DND-41 (cell line): ENCODE measurements at regions not wholly inside any gene's neighbourhood (a gene's known extent, or its start where the extent isn't known, plus 50 kb on each side); places are given as distances from the start of the nearest gene placed in this dataset.

Source experiments
- EZH2 ChIP-seq: IDR thresholded peaks from 3 replicates; pipeline ENCODE4 v1.6.1; 2012; ENCODE audit warnings: borderline replicate concordance, low read depth, mild to moderate bottlenecking, moderate library complexity, low read length, inconsistent platforms; ENCODE audit not compliant: severe bottlenecking
- TF ChIP-seq, protein P1 (sequence below): IDR thresholded peaks from 2 replicates; pipeline ENCODE4 v1.5.1; 2012; ENCODE audit warnings: borderline replicate concordance, low read length, moderate library complexity, mild to moderate bottlenecking; ENCODE audit not compliant: poor library complexity, severe bottlenecking; ENCODE audit errors: extremely low read depth

DNA sequence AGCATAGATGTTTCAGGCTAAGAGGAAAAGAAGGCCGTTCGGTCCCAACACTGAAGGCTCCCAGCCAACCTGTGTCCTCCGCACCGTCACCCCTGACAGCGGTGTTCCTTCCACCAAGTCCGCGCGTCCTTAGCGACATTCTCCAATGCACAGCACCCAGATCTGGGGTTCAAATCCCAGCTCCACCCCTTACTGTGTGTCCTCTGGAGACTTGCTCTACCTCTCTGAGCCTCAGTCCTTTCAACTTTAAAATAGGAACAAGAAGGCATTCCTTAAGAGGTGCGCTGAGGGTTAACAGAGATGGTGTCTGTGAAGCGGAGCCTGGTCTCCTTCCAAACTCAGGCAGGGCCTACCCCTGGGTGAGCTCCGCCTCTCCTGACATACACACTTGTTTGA lies 224.0 kb downstream of the MN1 start:
- TF ChIP-seq, protein P1, sequence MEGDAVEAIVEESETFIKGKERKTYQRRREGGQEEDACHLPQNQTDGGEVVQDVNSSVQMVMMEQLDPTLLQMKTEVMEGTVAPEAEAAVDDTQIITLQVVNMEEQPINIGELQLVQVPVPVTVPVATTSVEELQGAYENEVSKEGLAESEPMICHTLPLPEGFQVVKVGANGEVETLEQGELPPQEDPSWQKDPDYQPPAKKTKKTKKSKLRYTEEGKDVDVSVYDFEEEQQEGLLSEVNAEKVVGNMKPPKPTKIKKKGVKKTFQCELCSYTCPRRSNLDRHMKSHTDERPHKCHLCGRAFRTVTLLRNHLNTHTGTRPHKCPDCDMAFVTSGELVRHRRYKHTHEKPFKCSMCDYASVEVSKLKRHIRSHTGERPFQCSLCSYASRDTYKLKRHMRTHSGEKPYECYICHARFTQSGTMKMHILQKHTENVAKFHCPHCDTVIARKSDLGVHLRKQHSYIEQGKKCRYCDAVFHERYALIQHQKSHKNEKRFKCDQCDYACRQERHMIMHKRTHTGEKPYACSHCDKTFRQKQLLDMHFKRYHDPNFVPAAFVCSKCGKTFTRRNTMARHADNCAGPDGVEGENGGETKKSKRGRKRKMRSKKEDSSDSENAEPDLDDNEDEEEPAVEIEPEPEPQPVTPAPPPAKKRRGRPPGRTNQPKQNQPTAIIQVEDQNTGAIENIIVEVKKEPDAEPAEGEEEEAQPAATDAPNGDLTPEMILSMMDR = no peak
- no peak for TF ChIP-seq EZH2
